HFF-Myc (cell line): ENCODE measurements at regions not wholly inside any gene's neighbourhood (a gene's known extent, or its start where the extent isn't known, plus 50 kb on each side); places are given as distances from the start of the nearest gene placed in this dataset.

Experiments used
- DNase-seq: peaks from one replicate; pipeline ENCODE4 v3.0.0-alpha.2; 2011; ENCODE audit warnings: low read depth; ENCODE audit errors: extremely low read depth
- H3K4me3 ChIP-seq: replicated peaks from 2 replicates; pipeline ENCODE4 v1.5.1; 2011; ENCODE audit warnings: low read depth, mild to moderate bottlenecking, control low read depth, low read length
- TF ChIP-seq, protein P1 (sequence below): IDR thresholded peaks from 2 replicates; pipeline ENCODE4 v1.5.1; 2012; ENCODE audit warnings: mild to moderate bottlenecking, low read depth, low read length, control low read depth; ENCODE audit errors: missing control alignments

GRCh38 chr2:38218591-38218991 is 142.6 kb upstream of the CYP1B1 start:
- TF ChIP-seq, protein P1, sequence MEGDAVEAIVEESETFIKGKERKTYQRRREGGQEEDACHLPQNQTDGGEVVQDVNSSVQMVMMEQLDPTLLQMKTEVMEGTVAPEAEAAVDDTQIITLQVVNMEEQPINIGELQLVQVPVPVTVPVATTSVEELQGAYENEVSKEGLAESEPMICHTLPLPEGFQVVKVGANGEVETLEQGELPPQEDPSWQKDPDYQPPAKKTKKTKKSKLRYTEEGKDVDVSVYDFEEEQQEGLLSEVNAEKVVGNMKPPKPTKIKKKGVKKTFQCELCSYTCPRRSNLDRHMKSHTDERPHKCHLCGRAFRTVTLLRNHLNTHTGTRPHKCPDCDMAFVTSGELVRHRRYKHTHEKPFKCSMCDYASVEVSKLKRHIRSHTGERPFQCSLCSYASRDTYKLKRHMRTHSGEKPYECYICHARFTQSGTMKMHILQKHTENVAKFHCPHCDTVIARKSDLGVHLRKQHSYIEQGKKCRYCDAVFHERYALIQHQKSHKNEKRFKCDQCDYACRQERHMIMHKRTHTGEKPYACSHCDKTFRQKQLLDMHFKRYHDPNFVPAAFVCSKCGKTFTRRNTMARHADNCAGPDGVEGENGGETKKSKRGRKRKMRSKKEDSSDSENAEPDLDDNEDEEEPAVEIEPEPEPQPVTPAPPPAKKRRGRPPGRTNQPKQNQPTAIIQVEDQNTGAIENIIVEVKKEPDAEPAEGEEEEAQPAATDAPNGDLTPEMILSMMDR = no peak
- no peak overlapping the region for H3K4me3 ChIP-seq
- DNase-seq = no peak

- TF ChIP-seq, protein P1 = no peak
- no peak for DNase-seq
- no peak overlapping the region for H3K4me3 ChIP-seq
These were observed 141.6 kb upstream of the CYP1B1 start for GRCh38 chr2:38217401-38218188.

- TF ChIP-seq, protein P1 = no peak
These were observed 140.9 kb upstream of the CYP1B1 start for GRCh38 chr2:38216886-38217285.

GRCh38 chr2:38215993-38216392 is 140.0 kb upstream of the CYP1B1 start:
- no peak overlapping the region for H3K4me3 ChIP-seq
- TF ChIP-seq, protein P1 = no peak
- no peak for DNase-seq

More at GRCh38 chr2:38216886-38217285, 140.9 kb upstream of the CYP1B1 start:
- no peak for DNase-seq
- no peak overlapping the region for H3K4me3 ChIP-seq

DNA sequence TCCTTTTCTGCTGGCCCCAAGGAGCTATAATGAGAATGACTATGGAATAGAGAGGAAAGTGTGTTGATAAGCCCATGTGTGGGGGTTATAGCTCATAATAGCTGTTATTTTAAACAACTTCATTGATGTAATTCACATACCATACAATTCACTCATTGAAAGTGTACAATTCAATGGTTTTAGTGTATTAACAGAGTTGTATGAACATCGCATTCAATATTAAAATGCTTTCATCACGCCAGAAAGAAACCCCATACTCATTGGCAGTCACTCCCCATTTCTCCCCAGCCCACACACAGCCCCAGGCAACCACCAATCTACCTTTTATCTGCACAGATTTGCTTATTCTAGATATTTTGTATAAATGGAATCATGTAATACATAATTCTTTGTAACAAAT is 139.6 kb upstream of the CYP1B1 start:
- H3K4me3 ChIP-seq = no peak overlapping the region
- no peak for DNase-seq
- TF ChIP-seq, protein P1 = no peak

GRCh38 chr2:38214209-38214717 is 138.3 kb upstream of the CYP1B1 start:
- no peak for DNase-seq
- H3K4me3 ChIP-seq = no peak overlapping the region
- TF ChIP-seq, protein P1 = no peak
